Peyer's patch (tissue), 4 donors: ENCODE measurements at regions not wholly inside any gene's neighbourhood (a gene's known extent, or its start where the extent isn't known, plus 50 kb on each side); places are given as distances from the start of the nearest gene placed in this dataset.

Experiments used
- POLR2A ChIP-seq, 2 donors: fragments of 450-650 bp; IDR thresholded peaks; one replicate each; pipeline ENCODE4 v1.5.1; 2017; ENCODE audit warnings: antibody characterized with exemption in 2 of 2, mild to moderate bottlenecking in 2 of 2, moderate library complexity in 2 of 2
- TF ChIP-seq, protein P1 (sequence below), 6 experiments: fragments of 450-650 bp in 4 of 6; fragments of 200-600 bp in 2 of 6; sonication (generic) in 1 of 6; IDR thresholded peaks; one replicate each; pipeline ENCODE4 v1.5.1; 2017 to 2019; ENCODE audit warnings: antibody characterized with exemption in 6 of 6, mild to moderate bottlenecking in 3 of 6, moderate library complexity in 1 of 6

- TF ChIP-seq, protein P1, sequence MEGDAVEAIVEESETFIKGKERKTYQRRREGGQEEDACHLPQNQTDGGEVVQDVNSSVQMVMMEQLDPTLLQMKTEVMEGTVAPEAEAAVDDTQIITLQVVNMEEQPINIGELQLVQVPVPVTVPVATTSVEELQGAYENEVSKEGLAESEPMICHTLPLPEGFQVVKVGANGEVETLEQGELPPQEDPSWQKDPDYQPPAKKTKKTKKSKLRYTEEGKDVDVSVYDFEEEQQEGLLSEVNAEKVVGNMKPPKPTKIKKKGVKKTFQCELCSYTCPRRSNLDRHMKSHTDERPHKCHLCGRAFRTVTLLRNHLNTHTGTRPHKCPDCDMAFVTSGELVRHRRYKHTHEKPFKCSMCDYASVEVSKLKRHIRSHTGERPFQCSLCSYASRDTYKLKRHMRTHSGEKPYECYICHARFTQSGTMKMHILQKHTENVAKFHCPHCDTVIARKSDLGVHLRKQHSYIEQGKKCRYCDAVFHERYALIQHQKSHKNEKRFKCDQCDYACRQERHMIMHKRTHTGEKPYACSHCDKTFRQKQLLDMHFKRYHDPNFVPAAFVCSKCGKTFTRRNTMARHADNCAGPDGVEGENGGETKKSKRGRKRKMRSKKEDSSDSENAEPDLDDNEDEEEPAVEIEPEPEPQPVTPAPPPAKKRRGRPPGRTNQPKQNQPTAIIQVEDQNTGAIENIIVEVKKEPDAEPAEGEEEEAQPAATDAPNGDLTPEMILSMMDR (IDR thresholded peaks at IDR 0.05), result no peak
- no peak for TF ChIP-seq POLR2A (IDR thresholded peaks at IDR 0.05)
Measured at GRCh38 chr15:72873379-72874233, 90.0 kb upstream of the ADPGK start.
